GM12878 (cell line): ENCODE measurements at regions not wholly inside any gene's neighbourhood (a gene's known extent, or its start where the extent isn't known, plus 50 kb on each side); places are given as distances from the start of the nearest gene placed in this dataset.

Experiments used
- ATAC-seq: fragments of 200-7000 bp; cut with Tn5 transposase; 3 replicates; pipeline ENCODE4 v1.9.1; 2020; ENCODE audit warnings: mild to moderate bottlenecking, moderate library complexity
- BruUV-seq: library from RNA; stranded (reverse); fragments of 400-500 nt; replicated peaks from 2 replicates; lab custom pipeline; 2021; lab: Mats Ljungman, UMichigan
- CTCF ChIA-PET: fragments of 300-600 bp; sonication (Branson Sonifier 250); formaldehyde crosslinking; extraction: SDS; loops from one replicate; lab custom pipeline; 2021; ENCODE audit warnings: inconsistent platforms; lab: Yijun Ruan, JAX
- POLR2A ChIA-PET: fragments of 350-600 bp; formaldehyde crosslinking; extraction: SDS; loops from one replicate; lab custom pipeline; 2021; ENCODE audit warnings: inconsistent platforms; lab: Charles Lee
- RAD21 ChIA-PET: fragments of 300-600 bp; sonication (Branson Sonifier 250); formaldehyde crosslinking; loops from one replicate; lab custom pipeline; 2023; ENCODE audit warnings: antibody characterized with exemption; ENCODE audit not compliant: unreplicated experiment; lab: Charles Lee
- SMC1A ChIA-PET: fragments of 300-600 bp; sonication (Branson Sonifier 250); formaldehyde crosslinking; loops from one replicate; lab custom pipeline; 2023; ENCODE audit not compliant: unreplicated experiment, uncharacterized antibody; lab: Charles Lee
- DNase-seq: peaks from one replicate; pipeline ENCODE4 v3.0.0-alpha.2; 2011; ENCODE audit warnings: low read depth, low spot score
- FAIRE-seq: peaks from 3 replicates; lab custom pipeline; 2011; peaks lifted over from hg19 to GRCh38; lab: Jason Lieb, UNC
- H2AFZ ChIP-seq: 2 replicates; pipeline ENCODE4 v1.6.0; 2011; ENCODE audit warnings: low read depth, low read length, control low read depth; ENCODE audit not compliant: control insufficient read depth
- H3K27ac ChIP-seq: 2 replicates; pipeline ENCODE4 v1.5.1; 2011; ENCODE audit warnings: control low read depth; ENCODE audit not compliant: control insufficient read depth, insufficient read depth
- H3K27me3 ChIP-seq, 2 experiments: replicated peaks in 1 of 2; 2 replicates each; pipeline versions ENCODE4 v1.6.0 to v1.6.1; 2011; ENCODE audit warnings: low read length in 1 of 2; ENCODE audit not compliant: control insufficient read depth in 2 of 2, insufficient read depth in 2 of 2
- H3K36me3 ChIP-seq, 2 experiments: 2 replicates each; pipeline ENCODE4 v1.5.1; 2011; ENCODE audit warnings: low read length in 1 of 2; ENCODE audit not compliant: control insufficient read depth in 2 of 2, insufficient read depth in 2 of 2
- H3K4me1 ChIP-seq: 2 replicates; pipeline ENCODE4 v1.6.1; 2011; ENCODE audit warnings: mild to moderate bottlenecking, low read length, moderate library complexity, mixed read lengths; ENCODE audit not compliant: control insufficient read depth, insufficient read depth
- H3K4me2 ChIP-seq: 2 replicates; pipeline ENCODE4 v1.6.0; 2011; ENCODE audit warnings: control low read depth; ENCODE audit not compliant: control insufficient read depth, insufficient read depth
- H3K4me3 ChIP-seq: fragments of 200-600 bp; sonication (generic); 2 replicates; pipeline ENCODE4 v1.5.1; 2016
- H3K79me2 ChIP-seq: 2 replicates; pipeline ENCODE4 v1.6.0; 2011; ENCODE audit warnings: low read length; ENCODE audit not compliant: control insufficient read depth, insufficient read depth
- H3K9ac ChIP-seq: 2 replicates; pipeline ENCODE4 v1.8.0; 2011; ENCODE audit warnings: low read length, control low read depth, mixed read lengths; ENCODE audit not compliant: control insufficient read depth, insufficient read depth
- H3K9me3 ChIP-seq: replicated peaks from 3 replicates; pipeline ENCODE4 v1.5.1; 2011; ENCODE audit warnings: mild to moderate bottlenecking, low read length; ENCODE audit not compliant: control insufficient read depth, insufficient read depth
- H4K20me1 ChIP-seq: 2 replicates; pipeline ENCODE4 v1.6.0; 2011; ENCODE audit not compliant: control insufficient read depth, insufficient read depth
- BHLHE40 ChIP-seq, 2 experiments: fragments of 450-650 bp in 1 of 2; IDR thresholded peaks; 2 replicates each; pipeline ENCODE4 v1.6.1; 2011 to 2017; ENCODE audit warnings: low read depth in 2 of 2, borderline replicate concordance in 1 of 2, improper control_type of control experiment in 1 of 2, low read length in 1 of 2, mild to moderate bottlenecking in 1 of 2
- CEBPB ChIP-seq, 2 experiments: fragments of 150-350 bp in 1 of 2; IDR thresholded peaks; 2 replicates each; pipeline ENCODE4 v1.6.1; 2012 to 2014; ENCODE audit warnings: low read depth in 2 of 2, low read length in 2 of 2, borderline replicate concordance in 1 of 2, inconsistent platforms in 1 of 2
- CREB1 ChIP-seq: IDR thresholded peaks from 2 replicates; pipeline ENCODE4 v1.6.1; 2012; ENCODE audit warnings: low read depth, mild to moderate bottlenecking, inconsistent platforms
- GABPA ChIP-seq: IDR thresholded peaks from 2 replicates; pipeline ENCODE4 v1.6.1; 2014; ENCODE audit warnings: antibody characterized with exemption, low read depth, mild to moderate bottlenecking, inconsistent platforms
- GATAD2B ChIP-seq: fragments of 450-650 bp; conservative IDR thresholded peaks from 2 replicates; pipeline ENCODE4 v1.6.1; 2017; ENCODE audit warnings: low read depth, mild to moderate bottlenecking, moderate library complexity
- HCFC1 ChIP-seq: fragments of 150-350 bp; IDR thresholded peaks from 2 replicates; pipeline ENCODE4 v1.6.1; 2014; ENCODE audit warnings: low read length
- HDGF ChIP-seq: fragments of 450-650 bp; IDR thresholded peaks from 2 replicates; pipeline ENCODE4 v1.6.1; 2016; ENCODE audit warnings: antibody characterized with exemption
- IRF4 ChIP-seq: IDR thresholded peaks from 2 replicates; pipeline ENCODE4 v1.6.1; 2011; ENCODE audit warnings: low read depth, low read length
- JUND ChIP-seq: IDR thresholded peaks from 2 replicates; pipeline ENCODE4 v1.6.1; 2012; ENCODE audit warnings: low read depth, mild to moderate bottlenecking, low read length, improper control_type of control experiment, moderate library complexity
- LARP7 ChIP-seq: fragments of 450-650 bp; IDR thresholded peaks from 2 replicates; pipeline ENCODE4 v1.6.1; 2017; ENCODE audit warnings: mild to moderate bottlenecking
- PAX5 ChIP-seq: IDR thresholded peaks from 2 replicates; pipeline ENCODE4 v1.6.1; 2011; ENCODE audit warnings: low read depth, low read length, borderline replicate concordance
- PRDM15 ChIP-seq: fragments of 450-650 bp; formaldehyde crosslinking; IDR thresholded peaks from 2 replicates; pipeline ENCODE4 v1.4.0; 2020; ENCODE audit warnings: mild to moderate bottlenecking, moderate library complexity
- RAD51 ChIP-seq: fragments of 450-650 bp; IDR thresholded peaks from 2 replicates; pipeline ENCODE4 v1.6.1; 2016; ENCODE audit warnings: moderate library complexity, mild to moderate bottlenecking, inconsistent platforms
- RB1 ChIP-seq: fragments of 450-650 bp; formaldehyde crosslinking; IDR thresholded peaks from 2 replicates; pipeline ENCODE4 v1.6.1; 2017; ENCODE audit warnings: mild to moderate bottlenecking, borderline replicate concordance
- SREBF2 ChIP-seq: IDR thresholded peaks from 2 replicates; pipeline ENCODE4 v1.6.1; 2012; ENCODE audit warnings: mild to moderate bottlenecking, low read length
- STAT3 ChIP-seq: IDR thresholded peaks from 2 replicates; pipeline ENCODE4 v1.6.1; 2011; ENCODE audit warnings: low read depth, low read length, improper control_type of control experiment
- ZNF384 ChIP-seq: IDR thresholded peaks from 2 replicates; pipeline ENCODE4 v1.6.1; 2012; ENCODE audit warnings: low read depth, mild to moderate bottlenecking, low read length, improper control_type of control experiment, borderline replicate concordance
- ZNF622 ChIP-seq: fragments of 450-650 bp; IDR thresholded peaks from 2 replicates; pipeline ENCODE4 v1.6.1; 2017; ENCODE audit warnings: mild to moderate bottlenecking, inconsistent platforms
- WGBS: methylation state at CpG from one replicate; pipeline ENCODE4 v1.1.6; 2016; ENCODE audit warnings: low lambda C conversion rate; ENCODE audit not compliant: insufficient replicate concordance, insufficient coverage; ENCODE audit errors: missing lambda C conversion rate; 5-methylcytosine and 5-hydroxymethylcytosine counted together
- in situ Hi-C: fragments of 300-500 bp; cut with MboI; formaldehyde crosslinking; loops from 9 replicates; pipeline ENCODE4 v1.14.3; 2018; ENCODE audit warnings: mixed read lengths
- intact Hi-C: fragments of 100-400 bp; cut with micrococcal nuclease; formaldehyde crosslinking; loops from one replicate; pipeline ENCODE4 v1.14.2; 2022; ENCODE audit not compliant: unreplicated experiment
- TF ChIP-seq, protein P1 (sequence below), 3 experiments: IDR thresholded peaks in 2 of 3; conservative IDR thresholded peaks in 1 of 3; 2 replicates each; pipeline ENCODE4 v1.5.1; 2011; ENCODE audit warnings: low read depth in 3 of 3, low read length in 3 of 3, mild to moderate bottlenecking in 3 of 3, control low read depth in 2 of 3, moderate library complexity in 2 of 3, inconsistent platforms in 1 of 3, mixed read lengths in 1 of 3; ENCODE audit not compliant: control insufficient read depth in 2 of 3, insufficient read depth in 1 of 3; ENCODE audit errors: extremely low read depth in 1 of 3

GRCh38 chrX:110491846-110492620 is 133.4 kb downstream of the RTL9 start (continued):
- TF ChIP-seq, protein P1, sequence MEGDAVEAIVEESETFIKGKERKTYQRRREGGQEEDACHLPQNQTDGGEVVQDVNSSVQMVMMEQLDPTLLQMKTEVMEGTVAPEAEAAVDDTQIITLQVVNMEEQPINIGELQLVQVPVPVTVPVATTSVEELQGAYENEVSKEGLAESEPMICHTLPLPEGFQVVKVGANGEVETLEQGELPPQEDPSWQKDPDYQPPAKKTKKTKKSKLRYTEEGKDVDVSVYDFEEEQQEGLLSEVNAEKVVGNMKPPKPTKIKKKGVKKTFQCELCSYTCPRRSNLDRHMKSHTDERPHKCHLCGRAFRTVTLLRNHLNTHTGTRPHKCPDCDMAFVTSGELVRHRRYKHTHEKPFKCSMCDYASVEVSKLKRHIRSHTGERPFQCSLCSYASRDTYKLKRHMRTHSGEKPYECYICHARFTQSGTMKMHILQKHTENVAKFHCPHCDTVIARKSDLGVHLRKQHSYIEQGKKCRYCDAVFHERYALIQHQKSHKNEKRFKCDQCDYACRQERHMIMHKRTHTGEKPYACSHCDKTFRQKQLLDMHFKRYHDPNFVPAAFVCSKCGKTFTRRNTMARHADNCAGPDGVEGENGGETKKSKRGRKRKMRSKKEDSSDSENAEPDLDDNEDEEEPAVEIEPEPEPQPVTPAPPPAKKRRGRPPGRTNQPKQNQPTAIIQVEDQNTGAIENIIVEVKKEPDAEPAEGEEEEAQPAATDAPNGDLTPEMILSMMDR (IDR thresholded peaks at IDR 0.05 in 2 of 3, conservative IDR thresholded peaks at IDR 0.05 in 1 of 3; ENCODE audit: control insufficient read depth in 2 of 3, extremely low read depth in 1 of 3, insufficient read depth in 1 of 3, low read depth in 3 of 3, low read length in 3 of 3) = no peak
- no peak for TF ChIP-seq RAD51

DNA sequence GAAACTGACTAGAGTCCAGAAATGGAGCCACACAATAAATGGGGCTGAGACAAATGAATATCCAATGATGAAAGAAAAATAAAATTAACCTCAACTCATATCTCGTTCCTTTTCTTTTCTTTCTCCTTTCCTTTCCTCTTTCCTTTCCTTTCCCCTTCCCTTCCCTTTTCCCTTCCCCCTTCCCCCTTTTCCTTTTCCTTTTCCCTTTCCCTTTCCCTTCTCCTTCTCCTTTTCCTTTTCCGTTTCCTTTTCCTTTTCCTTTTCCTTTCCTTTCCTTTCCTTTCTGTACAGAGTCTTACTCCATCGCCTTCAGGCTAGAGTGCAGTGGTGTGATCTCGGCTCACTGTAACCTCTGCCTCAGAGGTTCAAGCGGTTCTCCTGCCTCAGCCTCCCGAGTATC is 146.3 kb downstream of the RTL9 start:
- H3K27me3 ChIP-seq = peaks cover 0 to 1% of the 10 kb centered on the region in 2 experiments; a peak in 1 of 4 replicates
- no peak overlapping the region for H3K9ac ChIP-seq
- FAIRE-seq (no peak), ATAC-seq (no peak), DNase-seq (no peak)
- no peak overlapping the region for H2AFZ ChIP-seq
- H3K79me2 ChIP-seq = no peaks in the 10 kb centered on the region
- H4K20me1 ChIP-seq = no peaks in the 10 kb centered on the region
- SMC1A ChIA-PET = no interaction called here
- intact Hi-C loops = no loop called here
- no peak overlapping the region for H3K4me2 ChIP-seq
- H3K9me3 ChIP-seq = no peaks in the 10 kb centered on the region
- WGBS = 32% methylated on average over 6 of the region's 6 CpGs
- in situ Hi-C loops = no loop called here
- CTCF ChIA-PET = no interaction called here
- no TSS peak for BruUV-seq
- RAD21 ChIA-PET = no interaction called here
- POLR2A ChIA-PET = no interaction called here
- no peaks in the 10 kb centered on the region for H3K36me3 ChIP-seq
- no peak overlapping the region for H3K27ac ChIP-seq
- H3K4me3 ChIP-seq = no peak overlapping the region
- no peak for TF ChIP-seq JUND
- no peak for TF ChIP-seq GATAD2B
- no peak for TF ChIP-seq HCFC1
- no peak for TF ChIP-seq CREB1
- TF ChIP-seq BHLHE40 (IDR thresholded peaks at IDR 0.05; ENCODE audit: borderline replicate concordance in 1 of 2, low read depth in 2 of 2, low read length in 1 of 2) = no peak
- TF ChIP-seq IRF4 = no peak
- TF ChIP-seq STAT3 = no peak
- TF ChIP-seq SREBF2 = no peak
- TF ChIP-seq PRDM15 (CRISPR knock-in tag) = no peak
- TF ChIP-seq GABPA = no peak
- no peak for TF ChIP-seq RB1
- TF ChIP-seq HDGF = no peak
- TF ChIP-seq ZNF384 = no peak
- no peak for TF ChIP-seq LARP7
- no peak for TF ChIP-seq PAX5
- no peak for TF ChIP-seq ZNF622
- TF ChIP-seq CEBPB (IDR thresholded peaks at IDR 0.05; ENCODE audit: borderline replicate concordance in 1 of 2, low read depth in 2 of 2, low read length in 2 of 2) = no peak
- TF ChIP-seq, all 136 proteins: peak for 0
- H3K4me1 ChIP-seq = no peaks in the 10 kb centered on the region
